ENCODE measurements at regions not wholly inside any gene's neighbourhood (a gene's known extent, or its start where the extent isn't known, plus 50 kb on each side); places are given as distances from the start of the nearest gene placed in this dataset.
A peak's percentile ranks its signal among the peaks of the same experiment; 100 is the strongest.
"Not testable (repeated sequence)": the region's sequence is repeated elsewhere in the genome, so short reads cannot be mapped to it uniquely, and the experiment has no call there.

- H3K27ac ChIP-seq, result peak overlapping the region in 1 of 11 experiments; percentile 14; a peak in 3 of 22 replicates
- H3K36me3 ChIP-seq, result no peaks in the 10 kb centered on the region
- no peak for TF ChIP-seq Cebpa-rat (IDR thresholded peaks at IDR 0.05)
- H3K4me1 ChIP-seq, result peaks cover 6 to 20% (median 9%) of the 10 kb centered on the region in 10 experiments; a peak in 13 of 20 replicates
- no peaks in the 10 kb centered on the region for H3K9me3 ChIP-seq (replicated peaks in 1 of 11)
- H3K4me3 ChIP-seq, result no peak overlapping the region
- H3K9ac ChIP-seq, result no peak overlapping the region
- no peaks in the 10 kb centered on the region for H3K27me3 ChIP-seq
- peak overlapping the region in 10 of 11 experiments; percentile 11 to 47 (median 31); a peak in 11 of 22 replicates for H3K4me2 ChIP-seq
- no peaks in the 10 kb centered on the region for H4K20me1 ChIP-seq
Measured at GRCh38 chr1:71303617-71304041, 222.8 kb upstream of the ZRANB2 start.

- H3K9ac ChIP-seq, result no peak overlapping the region
- no peaks in the 10 kb centered on the region for H3K27me3 ChIP-seq
- H3K36me3 ChIP-seq, result no peaks in the 10 kb centered on the region
- no peaks in the 10 kb centered on the region for H3K9me3 ChIP-seq (replicated peaks in 1 of 11)
- no peaks in the 10 kb centered on the region for H4K20me1 ChIP-seq
- H3K4me2 ChIP-seq, result no peak overlapping the region
- no peak overlapping the region for H3K4me3 ChIP-seq
- TF ChIP-seq Cebpa-rat (IDR thresholded peaks at IDR 0.05), result no peak
- H3K27ac ChIP-seq, result no peak overlapping the region
- H3K4me1 ChIP-seq, result peaks cover 0 to 11% (median 2%) of the 10 kb centered on the region in 10 experiments; a peak in 10 of 20 replicates
Measured at GRCh38 chr1:71298633-71299032, 217.8 kb upstream of the ZRANB2 start.

- H3K27ac ChIP-seq, result no peak overlapping the region
- no peak overlapping the region for H3K9ac ChIP-seq
- TF ChIP-seq Cebpa-rat (IDR thresholded peaks at IDR 0.05), result no peak
- H3K4me2 ChIP-seq, result peak overlapping the region in 2 of 11 experiments; percentile 12 to 28; a peak in 3 of 22 replicates
- H3K4me3 ChIP-seq, result no peak overlapping the region
- no peaks in the 10 kb centered on the region for H3K36me3 ChIP-seq
- peaks cover 0 to 10% (median 0%) of the 10 kb centered on the region in 10 experiments; a peak in 4 of 20 replicates for H3K4me1 ChIP-seq
- no peaks in the 10 kb centered on the region for H4K20me1 ChIP-seq
- no peaks in the 10 kb centered on the region for H3K27me3 ChIP-seq
- H3K9me3 ChIP-seq (replicated peaks in 1 of 11), result no peaks in the 10 kb centered on the region
Measured at GRCh38 chr1:71296551-71297134, 215.8 kb upstream of the ZRANB2 start.

GRCh38 chr1:71295350-71295749 is 214.5 kb upstream of the ZRANB2 start:
- Histone ChIP-seq H3K36me3 (no peaks in the 10 kb centered on the region), H3K4me1 (peaks cover 0 to 10% (median 0%) of the 10 kb centered on the region in 10 experiments; a peak in 4 of 20 replicates), H3K27ac (no peak overlapping the region), H3K9me3 (replicated peaks in 1 of 11) (no peaks in the 10 kb centered on the region), H3K27me3 (no peaks in the 10 kb centered on the region), H3K4me3 (no peak overlapping the region), H3K9ac (no peak overlapping the region), H3K4me2 (no peak overlapping the region), H4K20me1 (no peaks in the 10 kb centered on the region)
- no peak for TF ChIP-seq Cebpa-rat (IDR thresholded peaks at IDR 0.05)

- no peaks in the 10 kb centered on the region for H3K27me3 ChIP-seq
- no peaks in the 10 kb centered on the region; a peak in 1 of 22 replicates for H3K9me3 ChIP-seq (replicated peaks in 1 of 11)
- TF ChIP-seq Cebpa-rat (IDR thresholded peaks at IDR 0.05), result no peak
- no peaks in the 10 kb centered on the region for H3K36me3 ChIP-seq
- peaks cover 0 to 10% (median 0%) of the 10 kb centered on the region in 10 experiments; a peak in 4 of 20 replicates for H3K4me1 ChIP-seq
- H3K9ac ChIP-seq, result no peak overlapping the region
- no peaks in the 10 kb centered on the region for H4K20me1 ChIP-seq
- no peak overlapping the region for H3K4me3 ChIP-seq
- H3K4me2 ChIP-seq, result no peak overlapping the region
- H3K27ac ChIP-seq, result no peak overlapping the region
Measured at GRCh38 chr1:71294178-71294577, 213.3 kb upstream of the ZRANB2 start.

GRCh38 chr1:71292203-71292602 is 211.4 kb upstream of the ZRANB2 start:
- H3K27me3 ChIP-seq, result no peaks in the 10 kb centered on the region
- H3K36me3 ChIP-seq, result no peaks in the 10 kb centered on the region
- H3K4me3 ChIP-seq, result no peak overlapping the region
- no peak overlapping the region for H3K27ac ChIP-seq
- no peaks in the 10 kb centered on the region; a peak in 1 of 22 replicates for H3K9me3 ChIP-seq (replicated peaks in 1 of 11)
- H3K9ac ChIP-seq, result no peak overlapping the region
- peaks cover 0 to 10% (median 0%) of the 10 kb centered on the region in 10 experiments; a peak in 4 of 20 replicates for H3K4me1 ChIP-seq
- no peaks in the 10 kb centered on the region for H4K20me1 ChIP-seq
- no peak for TF ChIP-seq Cebpa-rat (IDR thresholded peaks at IDR 0.05)
- H3K4me2 ChIP-seq, result no peak overlapping the region

- H3K4me2 ChIP-seq; H3K27ac ChIP-seq; H4K20me1 ChIP-seq; H3K4me3 ChIP-seq; H3K27me3 ChIP-seq; H3K4me1 ChIP-seq; H3K9me3 ChIP-seq (replicated peaks in 1 of 11); H3K36me3 ChIP-seq; H3K9ac ChIP-seq: not testable (repeated sequence)
Measured at GRCh38 chr1:71290506-71291237, 209.8 kb upstream of the ZRANB2 start.

GRCh38 chr1:71285529-71285928 is 204.7 kb upstream of the ZRANB2 start:
- peaks cover 0 to 10% (median 5%) of the 10 kb centered on the region in 11 experiments; a peak in 10 of 22 replicates for H3K9me3 ChIP-seq (replicated peaks in 1 of 11)

GRCh38 chr1:71276466-71276865 is 195.6 kb upstream of the ZRANB2 start:
- Histone ChIP-seq H3K9me3 (replicated peaks in 1 of 11) (peaks cover 0 to 13% (median 6%) of the 10 kb centered on the region in 11 experiments; a peak in 11 of 22 replicates), H3K4me2 (no peak overlapping the region), H3K27me3 (no peaks in the 10 kb centered on the region), H3K9ac (no peak overlapping the region), H3K4me1 (peaks cover 0 to 5% (median 3%) of the 10 kb centered on the region in 10 experiments; a peak in 8 of 20 replicates), H3K36me3 (no peaks in the 10 kb centered on the region), H3K27ac (no peak overlapping the region), H4K20me1 (no peaks in the 10 kb centered on the region), H3K4me3 (no peak overlapping the region)
- TF ChIP-seq Cebpa-rat (IDR thresholded peaks at IDR 0.05), result no peak

More at GRCh38 chr1:71285529-71285928, 204.7 kb upstream of the ZRANB2 start:
- Histone ChIP-seq H3K4me2 (no peak overlapping the region), H3K27me3 (no peaks in the 10 kb centered on the region), H3K27ac (no peak overlapping the region), H3K9ac (no peak overlapping the region), H3K4me1 (no peaks in the 10 kb centered on the region), H4K20me1 (no peaks in the 10 kb centered on the region), H3K36me3 (no peaks in the 10 kb centered on the region), H3K4me3 (no peak overlapping the region)
- TF ChIP-seq Cebpa-rat (IDR thresholded peaks at IDR 0.05), result no peak
